ENCODE measurements at regions not wholly inside any gene's neighbourhood (a gene's known extent, or its start where the extent isn't known, plus 50 kb on each side); places are given as distances from the start of the nearest gene placed in this dataset.

DNA sequence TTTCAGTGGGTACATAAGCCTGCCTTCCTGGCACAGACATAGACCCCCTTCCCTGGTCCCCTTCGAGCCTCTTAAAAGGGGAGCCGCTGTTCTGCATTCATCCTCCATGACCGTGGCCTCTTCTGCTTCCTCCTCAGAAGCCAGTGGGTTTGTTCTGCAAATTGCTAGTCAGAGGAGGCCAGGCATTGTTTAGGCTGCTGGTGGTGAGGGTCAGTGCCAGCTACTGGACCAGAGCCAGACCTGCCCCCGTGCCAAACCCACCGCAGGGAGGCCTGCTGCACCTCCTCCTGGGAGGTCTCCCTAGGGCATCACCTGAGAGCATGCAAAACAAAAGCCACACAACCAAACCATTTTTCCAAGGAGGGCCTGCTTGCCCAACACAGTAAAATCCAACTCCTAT is 178.4 kb downstream of the MIS18A start:
- FAIRE-seq: no peak
- DNase-seq (ENCODE audit: low read depth, low spot score): no peak
- Histone ChIP-seq H3K9ac (ENCODE audit: control insufficient read depth, extremely low read depth, insufficient read depth, low read length) (no peak overlapping the region), H2AFZ (ENCODE audit: control insufficient read depth, low read length) (no peak overlapping the region), H3K9me3 (ENCODE audit: control insufficient read depth, low read depth, low read length) (no peaks in the 10 kb centered on the region), H3K36me3 (ENCODE audit: control insufficient read depth in 2 of 2, extremely low read depth in 1 of 2, insufficient read depth in 2 of 2, low read length in 2 of 2) (no peaks in the 10 kb centered on the region), H4K20me1 (ENCODE audit: control insufficient read depth, extremely low read depth, insufficient read depth, low read length) (no peaks in the 10 kb centered on the region), H3K4me2 (ENCODE audit: control insufficient read depth, extremely low read depth, insufficient read depth, low read depth, low read length) (no peak overlapping the region), H3K27ac (ENCODE audit: control insufficient read depth, insufficient read depth, low read length) (no peak overlapping the region), H3K79me2 (ENCODE audit: control insufficient read depth, insufficient read depth, low read length) (no peaks in the 10 kb centered on the region), H3K27me3 (ENCODE audit: control insufficient read depth, extremely low read depth, insufficient read depth, low read length) (no peaks in the 10 kb centered on the region), H3K9me1 (ENCODE audit: control insufficient read depth, extremely low read depth, insufficient read depth, low read length) (no peaks in the 10 kb centered on the region), H3K4me3 (ENCODE audit: control insufficient read depth in 2 of 3, extremely low read depth in 1 of 3, insufficient read depth in 2 of 3, low read depth in 1 of 3, low read length in 3 of 3) (no peak overlapping the region), H3K4me1 (ENCODE audit: control insufficient read depth, extremely low read depth, insufficient read depth, low read length) (no peaks in the 10 kb centered on the region)
- dilution Hi-C loops (cut with MboI; ENCODE audit: extremely low pct_ligation_motif_present, low sequenced_read_pairs): no loop called here
- no peak for TF ChIP-seq EZH2 (IDR thresholded peaks at IDR 0.05; ENCODE audit: low read length)
- TF ChIP-seq, protein P1, sequence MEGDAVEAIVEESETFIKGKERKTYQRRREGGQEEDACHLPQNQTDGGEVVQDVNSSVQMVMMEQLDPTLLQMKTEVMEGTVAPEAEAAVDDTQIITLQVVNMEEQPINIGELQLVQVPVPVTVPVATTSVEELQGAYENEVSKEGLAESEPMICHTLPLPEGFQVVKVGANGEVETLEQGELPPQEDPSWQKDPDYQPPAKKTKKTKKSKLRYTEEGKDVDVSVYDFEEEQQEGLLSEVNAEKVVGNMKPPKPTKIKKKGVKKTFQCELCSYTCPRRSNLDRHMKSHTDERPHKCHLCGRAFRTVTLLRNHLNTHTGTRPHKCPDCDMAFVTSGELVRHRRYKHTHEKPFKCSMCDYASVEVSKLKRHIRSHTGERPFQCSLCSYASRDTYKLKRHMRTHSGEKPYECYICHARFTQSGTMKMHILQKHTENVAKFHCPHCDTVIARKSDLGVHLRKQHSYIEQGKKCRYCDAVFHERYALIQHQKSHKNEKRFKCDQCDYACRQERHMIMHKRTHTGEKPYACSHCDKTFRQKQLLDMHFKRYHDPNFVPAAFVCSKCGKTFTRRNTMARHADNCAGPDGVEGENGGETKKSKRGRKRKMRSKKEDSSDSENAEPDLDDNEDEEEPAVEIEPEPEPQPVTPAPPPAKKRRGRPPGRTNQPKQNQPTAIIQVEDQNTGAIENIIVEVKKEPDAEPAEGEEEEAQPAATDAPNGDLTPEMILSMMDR (optimal IDR thresholded peaks at IDR 0.05 in 1 of 3, IDR thresholded peaks at IDR 0.05 in 1 of 3, conservative IDR thresholded peaks at IDR 0.05 in 1 of 3; ENCODE audit: extremely low read depth in 1 of 3, insufficient read depth in 2 of 3, low read length in 3 of 3): no peak

DNA sequence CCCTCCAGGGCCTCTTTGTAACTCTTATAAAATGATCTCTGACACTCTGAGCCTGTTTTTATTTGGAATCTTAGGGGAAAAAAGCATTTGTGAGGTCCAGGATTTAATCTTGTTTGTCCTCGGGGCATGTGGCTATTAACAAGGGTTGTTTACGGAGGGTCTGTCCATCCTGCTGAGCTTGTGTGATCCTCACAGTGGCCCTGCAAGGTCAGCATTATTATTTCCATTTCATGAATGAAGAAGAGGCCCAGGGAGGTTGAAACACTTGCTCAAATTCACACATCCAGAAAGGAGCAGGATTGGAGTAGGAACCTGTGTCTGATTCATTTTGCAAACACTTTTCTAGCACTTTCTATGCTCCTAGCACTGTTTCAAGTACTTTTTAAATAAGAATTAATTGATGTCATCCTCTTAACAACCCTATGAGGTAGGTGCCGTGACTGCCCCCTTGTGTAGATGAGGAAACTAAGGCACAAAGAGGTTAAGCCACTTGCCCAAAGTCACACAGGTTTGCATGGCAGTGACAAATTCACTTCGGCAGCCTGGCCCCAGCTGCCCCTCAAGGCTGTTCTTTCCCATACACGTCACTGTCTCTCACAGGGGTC is 178.9 kb downstream of the MIS18A start:
- Histone ChIP-seq H4K20me1 (ENCODE audit: control insufficient read depth, extremely low read depth, insufficient read depth, low read length) (no peaks in the 10 kb centered on the region), H3K79me2 (ENCODE audit: control insufficient read depth, insufficient read depth, low read length) (no peaks in the 10 kb centered on the region), H3K9me3 (ENCODE audit: control insufficient read depth, low read depth, low read length) (no peaks in the 10 kb centered on the region), H3K9ac (ENCODE audit: control insufficient read depth, extremely low read depth, insufficient read depth, low read length) (no peak overlapping the region), H3K4me2 (ENCODE audit: control insufficient read depth, extremely low read depth, insufficient read depth, low read depth, low read length) (no peak overlapping the region), H2AFZ (ENCODE audit: control insufficient read depth, low read length) (no peak overlapping the region), H3K27ac (ENCODE audit: control insufficient read depth, insufficient read depth, low read length) (no peak overlapping the region), H3K4me3 (ENCODE audit: control insufficient read depth in 2 of 3, extremely low read depth in 1 of 3, insufficient read depth in 2 of 3, low read depth in 1 of 3, low read length in 3 of 3) (no peak overlapping the region), H3K4me1 (ENCODE audit: control insufficient read depth, extremely low read depth, insufficient read depth, low read length) (no peaks in the 10 kb centered on the region), H3K9me1 (ENCODE audit: control insufficient read depth, extremely low read depth, insufficient read depth, low read length) (no peaks in the 10 kb centered on the region), H3K27me3 (ENCODE audit: control insufficient read depth, extremely low read depth, insufficient read depth, low read length) (no peaks in the 10 kb centered on the region), H3K36me3 (ENCODE audit: control insufficient read depth in 2 of 2, extremely low read depth in 1 of 2, insufficient read depth in 2 of 2, low read length in 2 of 2) (no peaks in the 10 kb centered on the region)
- TF ChIP-seq, protein P1 (optimal IDR thresholded peaks at IDR 0.05 in 1 of 3, IDR thresholded peaks at IDR 0.05 in 1 of 3, conservative IDR thresholded peaks at IDR 0.05 in 1 of 3; ENCODE audit: extremely low read depth in 1 of 3, insufficient read depth in 2 of 3, low read length in 3 of 3): no peak
- TF ChIP-seq EZH2 (IDR thresholded peaks at IDR 0.05; ENCODE audit: low read length): no peak
- dilution Hi-C loops (cut with MboI; ENCODE audit: extremely low pct_ligation_motif_present, low sequenced_read_pairs): no loop called here
- DNase-seq (ENCODE audit: low read depth, low spot score): no peak
- no peak for FAIRE-seq

Measured in keratinocyte (primary cell).